Kidney capillary endothelial cell (primary cell): ENCODE measurements at regions not wholly inside any gene's neighbourhood (a gene's known extent, or its start where the extent isn't known, plus 50 kb on each side); places are given as distances from the start of the nearest gene placed in this dataset.

Experiments used
- DNase-seq: peaks from one replicate; pipeline ENCODE4 v3.0.0-alpha.2; 2018; ENCODE audit warnings: low spot score

DNA sequence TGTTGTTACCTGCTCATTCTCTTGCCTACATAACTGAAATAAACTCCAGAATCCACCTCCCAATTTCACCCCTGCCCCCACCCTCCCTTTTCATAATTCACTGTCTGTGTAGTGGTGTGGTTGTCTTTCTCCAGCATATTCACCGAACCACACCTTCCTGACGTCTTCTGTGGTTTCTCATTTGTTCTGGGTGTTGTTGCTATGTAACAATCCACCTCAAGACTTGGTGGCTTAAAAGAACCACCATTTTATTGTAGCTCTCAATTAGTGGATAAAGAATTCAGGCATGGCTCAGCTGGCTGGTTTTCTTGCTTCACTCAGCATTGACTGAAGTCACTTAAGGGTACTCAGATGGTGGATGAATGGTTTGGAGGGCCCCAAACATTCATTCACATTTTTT, 229.8 kb downstream of the MAF start:
- no peak for DNase-seq

DNA sequence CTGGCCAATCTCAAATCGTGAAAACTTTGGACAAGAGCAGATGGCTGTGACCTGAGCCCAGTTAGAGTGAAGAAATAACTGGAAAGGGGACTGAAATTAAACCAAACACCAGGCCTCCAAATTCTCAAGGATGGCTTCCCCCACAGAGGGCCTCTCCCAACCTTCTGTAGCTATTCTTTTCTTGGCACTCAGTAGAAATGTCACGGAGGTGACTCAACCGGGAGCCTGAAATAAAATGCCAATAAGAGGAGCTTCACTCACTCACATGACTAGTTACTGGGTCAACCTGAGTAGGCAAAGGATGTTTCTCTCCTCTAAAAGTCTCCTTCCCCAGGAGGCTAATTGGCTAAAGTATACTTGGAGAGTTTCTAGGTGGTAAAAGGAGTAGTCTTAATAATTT, 230.7 kb downstream of the MAF start:
- DNase-seq: no peak

DNA sequence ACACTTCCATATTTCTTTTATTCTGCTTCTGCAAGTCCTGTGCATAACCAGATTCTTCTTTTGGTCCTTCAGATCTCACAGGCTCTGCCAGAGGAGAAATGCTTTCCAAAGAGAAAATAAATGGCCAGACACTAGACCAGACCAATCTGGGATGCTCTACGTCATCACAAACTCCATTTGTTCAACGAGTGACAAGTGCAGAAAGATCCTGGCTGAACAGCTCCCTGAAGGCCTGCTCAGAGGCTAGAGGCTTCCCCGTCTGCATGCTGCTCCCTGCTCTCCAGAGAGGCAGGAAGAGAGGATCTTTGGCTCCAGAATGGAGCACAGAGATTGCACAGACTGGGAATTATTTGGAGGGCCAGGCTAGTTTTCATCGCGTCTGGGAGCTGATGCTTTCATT, 232.7 kb downstream of the MAF start:
- no peak for DNase-seq

GRCh38 chr16:79366635-79367034, 233.9 kb downstream of the MAF start:
- no peak for DNase-seq

DNA sequence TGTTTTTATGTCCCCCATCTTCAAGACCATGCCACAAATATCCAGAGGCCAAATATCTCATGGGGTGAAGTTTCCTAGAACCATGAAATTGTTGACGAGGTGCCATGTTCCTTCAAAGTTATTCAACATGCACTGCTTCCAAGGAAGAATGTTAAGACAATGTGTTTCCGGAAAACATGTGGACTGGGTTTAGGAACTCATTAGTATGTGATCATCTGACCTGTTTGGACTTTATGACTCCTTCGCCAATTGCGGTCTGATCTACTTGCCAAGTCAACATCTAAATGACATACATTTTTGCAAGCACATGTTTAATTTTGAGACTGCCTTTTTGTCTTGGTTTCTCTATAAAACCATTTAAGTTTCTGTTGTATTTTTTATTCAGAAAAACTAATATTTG, 234.8 kb downstream of the MAF start:
- DNase-seq: no peak

DNA sequence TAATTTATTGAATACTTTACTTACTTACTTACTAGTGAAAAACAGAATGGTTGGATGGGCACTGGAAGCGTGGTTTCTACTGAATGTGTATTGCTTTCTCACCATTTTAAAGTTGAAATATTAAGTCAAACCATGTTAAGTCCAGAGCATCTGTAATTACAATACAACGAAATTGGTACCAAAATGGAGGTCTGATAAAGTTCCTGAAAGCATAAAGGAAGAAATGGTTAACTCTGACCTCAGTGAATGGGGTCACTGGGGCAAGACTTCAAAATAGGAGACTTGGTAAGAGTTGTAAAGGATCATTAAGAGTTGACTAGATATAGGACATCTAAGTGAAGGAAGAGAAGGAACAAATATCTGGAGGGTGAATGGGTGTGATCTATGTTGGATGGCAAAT, 237.1 kb downstream of the MAF start:
- no peak for DNase-seq

GRCh38 chr16:79363035-79363434, 237.5 kb downstream of the MAF start:
- DNase-seq: no peak

- DNase-seq: no peak
Observed at GRCh38 chr16:79362300-79362970, 238.1 kb downstream of the MAF start.

- no peak for DNase-seq
Observed at GRCh38 chr16:79361132-79361751, 239.3 kb downstream of the MAF start.

DNA sequence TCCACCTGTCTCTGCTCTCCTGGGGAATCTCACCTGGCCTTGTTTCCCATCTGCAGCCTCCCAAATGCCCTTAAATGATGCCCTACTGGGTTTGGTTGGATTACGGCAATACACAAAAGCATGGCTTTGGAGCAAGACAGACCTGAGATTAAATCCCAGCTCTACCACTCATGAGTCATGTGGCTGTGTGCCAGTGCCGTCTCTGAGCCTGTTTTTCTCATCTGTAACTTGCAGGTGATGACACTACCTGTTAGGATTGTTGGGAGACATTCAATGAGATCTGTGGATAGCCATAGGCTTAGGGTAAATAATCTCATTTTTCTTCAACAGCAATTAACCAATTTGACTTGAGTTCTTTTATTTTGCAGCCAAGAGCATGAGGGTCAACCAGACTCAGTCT, 240.3 kb downstream of the MAF start:
- DNase-seq: no peak

- DNase-seq: no peak
Observed at GRCh38 chr16:79359082-79359481, 241.5 kb downstream of the MAF start.

GRCh38 chr16:79358188-79358587, 242.3 kb downstream of the MAF start:
- no peak for DNase-seq

DNA sequence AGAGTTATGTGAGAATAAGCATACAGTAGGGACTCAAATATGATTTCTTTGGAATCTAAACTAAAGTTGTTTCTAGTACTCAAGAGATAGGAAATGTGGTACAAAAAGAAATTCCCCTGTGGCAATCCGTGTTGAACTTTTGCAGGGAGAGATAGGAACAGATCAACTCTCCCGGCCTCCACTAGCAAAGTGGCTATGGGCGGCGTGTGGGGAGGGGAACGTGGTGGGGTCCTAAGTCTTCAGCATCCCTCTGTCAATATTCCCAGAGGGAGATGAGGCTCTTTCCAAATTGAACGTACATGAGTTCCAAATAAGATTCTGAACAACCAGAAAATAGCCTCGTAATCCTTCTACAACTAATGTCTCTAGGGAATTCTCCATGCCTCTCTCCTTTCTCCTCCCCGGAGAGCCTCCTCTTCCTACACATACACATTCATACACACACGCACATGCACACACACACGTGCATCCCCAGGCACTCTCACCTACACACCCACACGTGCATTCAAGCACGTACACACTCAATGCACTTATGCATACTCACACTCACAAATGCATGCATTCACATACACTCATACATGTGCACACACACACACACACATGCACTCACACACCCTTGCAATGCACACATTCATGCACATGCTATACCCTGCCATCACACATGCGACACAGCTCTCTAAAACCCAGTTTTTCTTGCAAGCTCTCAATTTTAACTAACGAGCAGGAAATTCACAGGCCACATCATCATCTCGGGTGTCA, 244.8 kb downstream of the MAF start:
- no peak for DNase-seq

GRCh38 chr16:79351927-79352326, 248.6 kb downstream of the MAF start:
- DNase-seq: no peak

- DNase-seq: no peak
Observed at GRCh38 chr16:79349803-79350202, 250.7 kb downstream of the MAF start.

DNA sequence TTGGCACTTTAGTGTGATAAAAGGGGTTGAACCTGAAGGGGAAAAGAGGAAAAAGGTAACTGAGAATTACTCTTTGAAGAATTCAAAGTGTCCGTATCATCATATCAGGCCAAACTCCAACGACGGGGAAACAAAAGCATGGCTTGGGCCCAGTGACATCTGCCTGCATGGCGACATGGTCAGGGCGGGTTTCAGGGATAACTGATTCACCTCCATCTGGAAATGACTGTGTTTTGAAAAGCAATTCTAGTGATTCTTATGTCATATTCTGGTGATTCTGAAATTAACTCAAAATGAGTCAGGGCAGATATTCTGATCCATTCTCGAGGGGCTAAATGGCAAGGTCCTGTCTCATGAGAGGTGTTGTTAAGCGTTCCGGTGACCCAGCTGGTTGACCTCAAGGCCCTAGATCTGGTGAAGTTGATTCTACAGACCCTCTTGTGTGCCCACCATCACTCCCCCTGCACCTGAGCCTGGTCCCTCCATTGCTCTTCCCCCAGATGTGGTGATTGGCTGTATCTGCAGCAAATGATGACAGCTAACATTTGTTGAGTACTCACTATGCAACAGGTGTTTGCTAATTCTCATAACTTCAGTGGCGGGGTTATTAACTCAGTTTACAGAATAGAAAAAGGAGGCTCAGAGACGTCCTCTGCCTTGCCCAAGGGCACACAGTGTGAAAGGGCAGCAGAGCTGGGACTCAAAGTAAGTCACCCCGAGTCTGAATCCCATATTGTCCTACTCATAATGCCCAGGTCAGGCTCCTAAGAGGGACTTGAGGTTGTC, 251.8 kb downstream of the MAF start:
- DNase-seq: no peak

GRCh38 chr16:79347277-79347676, 253.3 kb downstream of the MAF start:
- no peak for DNase-seq

DNA sequence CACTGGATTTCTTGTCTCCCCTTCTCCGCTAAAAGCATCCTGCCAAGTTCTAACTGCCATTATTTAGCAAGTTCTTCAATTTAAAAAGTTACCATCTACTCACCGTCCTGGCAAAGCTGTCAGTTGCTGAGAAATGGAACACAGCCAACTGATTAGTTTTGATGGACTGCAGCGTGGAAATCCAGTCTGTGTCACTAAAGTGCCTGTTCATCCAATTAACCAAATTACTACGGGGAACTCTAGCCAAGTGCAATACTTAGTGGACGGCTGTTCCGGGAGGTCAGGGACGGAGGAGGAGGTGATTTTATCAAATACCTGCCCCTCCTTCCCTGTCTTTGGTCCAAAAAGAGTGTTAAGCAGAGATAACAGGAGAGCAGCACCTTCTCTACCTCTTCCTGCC, 260.7 kb downstream of the MAF start:
- no peak for DNase-seq

GRCh38 chr16:79337906-79338305, 262.6 kb downstream of the MAF start:
- no peak for DNase-seq

DNA sequence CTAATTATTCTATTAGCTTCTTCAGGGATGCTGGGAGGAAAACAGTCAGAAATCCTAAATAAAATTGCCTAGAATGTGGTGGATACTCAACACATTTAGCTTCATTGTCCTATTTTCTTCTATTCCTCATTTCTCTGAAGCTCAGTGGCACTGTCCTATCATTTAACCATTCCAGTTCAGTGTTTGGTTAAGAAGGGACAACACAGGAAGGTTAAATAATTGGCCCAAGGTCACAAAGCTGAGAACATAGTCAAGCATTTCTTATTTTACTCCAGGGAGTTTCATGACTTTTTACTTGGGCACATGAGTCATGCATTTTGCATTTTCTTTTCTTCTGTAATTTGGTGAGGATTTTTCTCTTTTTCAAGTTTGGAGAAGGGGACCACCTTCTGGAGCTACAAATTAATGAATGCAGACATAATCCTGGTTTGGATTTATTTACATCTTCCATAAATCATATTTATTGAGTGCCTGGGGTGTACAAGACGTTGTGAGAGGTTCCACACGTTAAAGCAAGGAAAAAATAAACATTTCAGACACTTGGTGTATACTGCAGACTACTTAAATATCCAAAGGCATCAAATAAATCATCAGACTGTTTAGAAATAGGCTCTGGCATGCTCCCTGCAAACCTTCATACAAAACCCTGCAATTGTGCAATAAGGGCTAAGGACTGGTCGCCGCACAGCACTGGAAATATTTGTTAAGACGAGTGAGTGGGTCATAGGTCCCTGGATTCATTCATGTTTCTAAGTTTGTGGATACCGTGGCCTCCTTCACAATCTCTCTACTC, 263.9 kb downstream of the MAF start:
- DNase-seq: no peak

DNA sequence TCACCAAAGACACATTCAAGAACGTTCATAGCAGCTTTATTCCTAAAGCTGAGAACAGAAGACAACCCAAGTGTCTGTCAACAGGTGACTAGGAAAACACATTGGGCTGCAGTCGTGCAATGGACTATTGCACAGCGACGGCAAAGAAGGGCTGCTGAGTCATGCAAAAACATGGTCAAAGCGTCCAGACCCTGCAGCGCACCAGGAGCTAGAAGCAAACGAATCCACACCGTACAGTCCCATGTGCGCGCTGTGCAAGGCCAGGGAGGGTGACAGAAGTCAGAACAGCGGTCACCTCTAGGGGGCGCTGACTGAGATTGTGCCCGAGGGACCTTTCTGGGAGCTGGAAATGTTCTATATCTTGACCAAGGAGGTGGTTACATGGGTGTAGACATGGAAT, 266.4 kb downstream of the MAF start:
- no peak for DNase-seq

DNA sequence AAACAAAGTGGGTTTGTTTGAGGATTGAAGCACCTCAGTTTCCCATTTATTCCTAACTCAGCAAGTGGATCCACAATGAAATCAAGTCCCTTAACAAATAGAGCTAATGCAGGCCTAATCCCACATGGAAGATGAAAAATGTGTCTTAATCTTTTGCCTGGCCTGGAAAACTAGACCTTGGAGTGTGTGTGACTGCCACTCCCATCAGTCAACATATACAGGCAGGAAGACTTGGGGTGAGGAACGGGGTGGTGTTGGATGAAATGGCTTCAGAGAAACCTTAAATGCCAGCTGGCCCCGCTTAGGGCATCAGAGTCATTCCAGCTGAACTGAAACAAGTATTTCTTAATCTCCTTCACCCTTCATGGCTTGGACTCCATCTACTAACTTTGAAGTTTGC, 269.5 kb downstream of the MAF start:
- DNase-seq: no peak
